ENCODE measurements at regions not wholly inside any gene's neighbourhood (a gene's known extent, or its start where the extent isn't known, plus 50 kb on each side); places are given as distances from the start of the nearest gene placed in this dataset.

GRCh38 chr2:13986119-13986720 is 646.3 kb upstream of the LRATD1 start:
- TF ChIP-seq CHD4 (IDR thresholded peaks at IDR 0.05; ENCODE audit: borderline replicate concordance) (no peak), POLR2AphosphoS2 (conservative IDR thresholded peaks at IDR 0.05; ENCODE audit: low read length) (no peak)

Measured in A549 (cell line).